ENCODE measurements at regions not wholly inside any gene's neighbourhood (a gene's known extent, or its start where the extent isn't known, plus 50 kb on each side); places are given as distances from the start of the nearest gene placed in this dataset.
A peak's percentile ranks its signal among the peaks of the same experiment; 100 is the strongest.
"Not testable (repeated sequence)": the region's sequence is repeated elsewhere in the genome, so short reads cannot be mapped to it uniquely, and the experiment has no call there.

- DNase-seq, result peak; percentile 66 to 80 (median 68)
Observed at GRCh38 chr6:100228834-100229441, 234.9 kb upstream of the MCHR2 start.

DNA sequence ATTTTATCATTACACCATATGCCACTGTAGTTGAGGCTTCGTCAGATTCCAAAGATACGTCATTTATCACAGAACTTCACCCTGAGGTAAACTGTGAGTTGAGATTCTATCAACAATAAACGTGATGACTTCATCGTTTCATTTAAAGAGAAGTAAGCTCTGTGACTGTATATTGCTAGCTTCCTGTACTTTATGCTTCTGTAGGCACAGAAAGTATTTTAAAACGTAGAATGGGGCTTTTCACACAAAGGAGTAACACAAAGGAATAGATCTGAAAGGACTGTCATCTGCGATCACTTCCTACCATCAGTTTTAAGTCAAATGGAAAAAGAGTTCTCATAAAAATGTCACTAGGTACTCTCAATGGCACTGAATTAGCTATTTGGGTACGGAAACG is 234.4 kb upstream of the MCHR2 start:
- peak in 1 of 3 donors; percentile 11 for DNase-seq

GRCh38 chr6:100226811-100227210 is 232.8 kb upstream of the MCHR2 start:
- no peak for DNase-seq

- not testable (repeated sequence) for DNase-seq
Observed at GRCh38 chr6:100223952-100224351, 229.9 kb upstream of the MCHR2 start.

DNA sequence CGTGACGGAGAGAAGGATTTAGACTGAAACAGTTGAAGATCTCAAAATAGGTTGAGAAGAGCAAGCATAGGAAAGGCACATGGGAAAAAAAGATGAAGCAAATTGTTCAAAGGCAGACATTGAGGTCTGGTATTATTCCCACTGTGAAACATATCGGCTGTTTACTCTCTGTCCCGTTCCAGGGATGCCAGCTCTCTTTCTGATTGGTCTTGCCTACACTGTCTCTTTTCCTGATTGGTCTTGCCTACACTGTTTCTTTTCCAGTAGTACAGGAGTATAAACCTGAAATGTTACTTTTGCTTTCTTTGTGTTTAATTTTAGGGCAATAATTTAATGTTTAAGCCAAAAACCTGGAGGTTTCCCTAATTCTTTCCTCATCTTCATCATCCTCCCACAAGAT is 226.5 kb upstream of the MCHR2 start:
- DNase-seq, result no peak

- no peak for DNase-seq
Observed at GRCh38 chr6:100217225-100218012, 223.4 kb upstream of the MCHR2 start.

DNA sequence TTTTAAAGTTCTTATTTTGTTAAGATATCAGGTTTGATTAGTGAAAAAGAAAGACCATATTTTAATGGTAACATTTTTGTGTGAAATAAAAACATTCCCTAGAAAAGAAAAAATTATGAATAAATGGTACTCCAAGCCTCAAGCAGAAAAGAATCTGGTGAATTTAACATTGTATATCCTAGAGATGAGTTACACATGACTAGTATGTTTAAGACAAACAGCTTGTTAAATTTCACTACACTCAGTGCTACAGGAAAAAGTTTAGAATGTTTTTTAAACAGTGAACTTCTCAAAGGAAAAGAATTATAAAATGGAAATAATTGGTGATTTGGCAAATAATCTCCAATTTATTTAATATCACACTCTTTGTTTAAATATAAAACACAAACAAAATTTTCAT is 222.7 kb upstream of the MCHR2 start:
- no peak for DNase-seq

- no peak for DNase-seq
Observed at GRCh38 chr6:100212131-100212530, 218.1 kb upstream of the MCHR2 start.

DNA sequence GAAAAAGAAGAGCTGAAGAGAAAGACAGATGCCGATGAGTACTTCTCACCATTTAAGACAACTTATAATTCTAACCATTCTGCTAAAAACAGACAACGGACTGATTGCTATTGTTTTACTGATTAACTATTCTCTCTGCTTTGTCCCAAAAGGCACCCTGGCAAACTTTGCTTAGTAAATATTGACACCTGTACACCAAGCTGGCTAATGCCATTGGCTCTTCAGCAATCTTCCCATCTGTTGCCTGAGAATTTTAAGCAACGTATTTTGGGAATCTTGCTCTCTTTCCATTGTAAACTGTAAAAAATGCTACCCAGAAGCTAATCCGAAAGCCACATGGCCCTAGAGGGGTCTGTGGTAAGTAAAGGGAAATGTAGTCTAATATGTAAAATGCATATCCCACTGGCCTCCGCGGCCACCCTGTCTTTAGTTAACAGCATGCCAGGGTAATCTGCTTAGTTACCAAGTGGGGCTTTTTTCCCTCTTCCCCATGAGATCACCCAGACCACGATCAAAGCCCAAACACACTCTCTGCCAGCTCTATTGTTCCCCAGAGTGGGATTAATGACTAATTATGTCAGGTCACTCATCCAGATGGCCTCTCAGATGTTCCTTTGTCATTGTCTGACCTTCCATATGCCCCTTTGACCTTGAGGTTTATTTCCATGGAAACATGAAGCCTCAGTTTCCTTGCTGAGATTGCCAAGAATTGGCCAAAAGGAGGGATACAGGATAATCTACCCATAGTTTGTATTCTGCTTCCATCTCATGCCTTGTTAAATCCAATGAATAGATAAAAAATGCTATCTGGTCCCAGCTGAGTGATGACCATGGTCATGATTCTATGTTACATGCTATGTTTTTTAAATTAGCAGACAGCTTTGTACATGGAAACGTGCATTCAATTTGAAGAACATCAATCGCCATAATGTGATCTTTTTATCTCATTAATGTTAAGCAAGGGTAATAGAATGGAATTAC is 216.4 kb upstream of the MCHR2 start:
- no peak for DNase-seq

DNA sequence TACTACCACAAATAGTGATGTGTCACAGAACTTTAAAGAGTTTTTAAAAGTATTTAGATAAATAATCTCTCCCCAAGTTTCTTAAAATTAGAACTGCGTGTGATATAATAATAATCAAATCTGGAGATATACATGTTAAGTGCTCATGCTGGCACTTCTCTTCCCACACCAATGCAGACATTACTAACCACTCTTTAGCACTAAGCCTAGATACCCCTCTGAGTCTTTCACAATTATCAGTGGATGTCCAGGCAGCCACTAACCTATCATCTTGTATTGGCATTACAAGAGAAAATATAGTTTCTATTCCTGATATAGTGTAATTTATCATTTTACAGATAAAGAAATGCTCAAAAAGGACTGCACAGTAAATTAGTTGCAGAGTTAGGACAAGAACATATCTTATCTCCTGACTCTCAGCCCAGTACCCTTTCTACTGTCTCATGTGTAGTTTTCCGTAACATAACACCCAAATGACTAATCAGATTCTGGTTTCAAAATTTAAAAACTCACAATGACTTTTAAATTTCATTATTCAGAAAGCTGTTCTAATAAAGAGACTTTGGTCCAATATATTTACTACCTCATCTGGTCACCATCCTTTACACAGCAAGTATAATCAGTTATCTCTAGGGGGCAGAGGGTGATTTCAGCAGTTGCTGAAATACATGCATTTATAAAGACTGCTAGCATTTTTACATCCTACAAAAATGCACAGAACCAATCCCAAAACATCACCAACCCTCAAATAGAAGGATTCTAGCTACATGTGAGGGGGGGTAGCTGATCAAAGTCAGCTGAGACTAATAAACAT is 215.5 kb upstream of the MCHR2 start:
- DNase-seq, result no peak

DNA sequence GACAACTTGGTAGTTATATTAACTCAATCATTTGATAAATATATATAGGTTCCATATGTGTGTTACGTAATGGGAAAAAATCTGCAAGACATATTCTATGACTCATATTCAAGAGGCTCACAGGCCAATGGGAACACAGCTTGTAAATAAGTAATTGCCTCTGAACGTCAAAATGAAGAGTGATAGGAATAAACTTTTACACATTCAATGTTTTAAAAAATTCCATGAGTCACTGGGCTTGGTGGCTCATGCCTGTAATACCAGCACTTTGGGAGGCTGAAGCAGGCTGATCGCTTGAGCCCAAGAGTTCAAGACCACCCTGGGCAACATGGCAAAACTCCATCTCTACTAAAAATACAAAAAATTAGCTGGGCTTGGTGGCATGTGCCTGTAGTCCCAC is 209.4 kb upstream of the MCHR2 start:
- peak in 1 of 3 donors; percentile 93 for DNase-seq

- peak in 1 of 3 donors; percentile 92 for DNase-seq
Observed at GRCh38 chr6:100202417-100203194, 208.6 kb upstream of the MCHR2 start.

DNA sequence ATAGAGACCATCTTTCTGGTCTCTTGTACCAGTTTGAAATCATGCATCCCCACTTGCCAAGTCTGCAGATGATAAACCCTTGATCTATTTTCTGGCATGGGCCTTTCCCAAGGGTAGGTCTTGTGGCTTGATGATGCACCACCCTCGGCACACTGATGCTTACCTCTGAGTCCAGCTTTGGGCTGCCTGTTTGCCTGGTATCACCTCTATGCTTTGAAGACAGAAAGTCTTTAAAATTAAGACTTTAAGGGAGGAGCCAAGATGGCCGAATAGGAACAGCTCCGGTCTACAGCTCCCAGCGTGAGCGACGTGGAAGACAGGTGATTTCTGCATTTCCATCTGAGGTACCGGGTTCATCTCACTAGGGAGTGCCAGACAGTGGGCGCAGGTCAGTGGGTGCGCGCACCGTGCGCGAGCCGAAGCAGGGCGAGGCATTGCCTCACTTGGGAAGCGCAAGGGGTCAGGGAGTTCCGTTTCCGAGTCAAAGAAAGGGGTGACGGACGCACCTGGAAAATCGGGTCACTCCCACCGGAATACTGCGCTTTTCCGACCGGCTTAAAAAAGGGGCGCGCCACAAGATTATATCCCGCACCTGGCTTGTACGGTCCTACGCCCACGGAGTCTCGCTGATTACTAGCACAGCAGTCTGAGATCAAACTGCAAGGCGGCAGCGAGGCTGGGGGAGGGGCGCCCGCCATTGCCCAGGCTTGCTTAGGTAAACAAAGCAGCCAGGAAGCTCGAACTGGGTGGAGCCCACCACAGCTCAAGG is 202.4 kb upstream of the MCHR2 start:
- not testable (repeated sequence) for DNase-seq

DNA sequence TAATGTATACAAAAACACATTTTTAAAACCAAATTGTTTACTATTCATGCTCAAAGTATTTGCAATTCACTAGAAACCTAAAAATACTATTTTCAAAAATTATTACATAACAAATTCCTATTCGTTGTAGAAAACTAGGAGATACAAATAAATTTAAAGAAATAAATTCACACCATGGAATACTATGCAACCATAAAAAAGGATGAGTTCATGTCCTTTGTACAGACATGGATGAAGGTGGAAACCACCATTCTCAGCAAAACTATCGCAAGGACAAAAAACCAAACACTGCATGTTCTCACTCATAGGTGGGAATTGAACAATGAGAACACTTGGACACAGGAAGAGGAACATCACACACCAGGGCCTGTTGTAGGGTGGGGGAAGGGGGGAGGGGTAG is 201.2 kb upstream of the MCHR2 start:
- not testable (repeated sequence) for DNase-seq

DNA sequence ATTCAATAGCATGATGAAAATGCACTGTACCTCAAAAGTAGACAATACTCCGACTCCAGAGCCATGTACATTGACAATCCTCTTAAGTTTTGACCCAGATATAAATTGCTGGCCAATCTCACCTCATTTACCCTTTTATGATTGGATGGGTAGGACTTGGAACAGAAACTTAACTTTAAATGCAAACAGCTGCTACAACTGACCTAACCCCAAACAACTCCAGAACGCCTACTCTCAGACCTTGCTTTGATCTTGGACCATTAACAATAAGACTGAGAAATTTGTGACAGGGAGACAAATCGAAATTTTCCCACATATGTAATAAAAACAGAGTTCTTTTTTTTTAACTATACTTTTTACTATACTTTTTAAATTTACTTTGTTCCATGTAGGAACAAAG is 200.5 kb upstream of the MCHR2 start:
- no peak for DNase-seq

- DNase-seq, result no peak
Observed at GRCh38 chr6:100188754-100189153, 194.7 kb upstream of the MCHR2 start.

GRCh38 chr6:100186552-100186951 is 192.5 kb upstream of the MCHR2 start:
- DNase-seq, result peak in 1 of 3 donors; percentile 33

DNA sequence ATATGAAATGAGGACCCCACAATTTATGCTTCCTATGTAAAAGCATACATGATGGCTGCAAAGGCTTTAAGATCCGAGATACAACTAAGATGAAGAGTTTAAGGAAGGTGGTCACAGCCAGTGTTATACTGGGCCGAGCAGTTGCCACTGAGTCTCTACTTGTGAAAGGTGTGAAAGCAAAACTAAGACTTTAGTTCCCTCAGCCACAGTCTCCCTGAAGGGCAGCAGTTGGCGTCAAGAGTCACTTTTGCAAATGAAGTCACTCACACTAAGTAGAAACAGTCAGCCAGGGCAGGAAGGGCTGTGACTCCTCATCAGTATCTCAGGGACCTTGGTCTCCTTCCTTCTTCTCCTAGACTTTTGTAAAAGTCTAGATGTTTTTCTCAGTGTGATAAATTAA is 191.6 kb upstream of the MCHR2 start:
- no peak for DNase-seq

GRCh38 chr6:100184473-100184872 is 190.4 kb upstream of the MCHR2 start:
- DNase-seq, result no peak

- DNase-seq, result no peak
Observed at GRCh38 chr6:100182313-100182712, 188.3 kb upstream of the MCHR2 start.
